ENCODE measurements at regions not wholly inside any gene's neighbourhood (a gene's known extent, or its start where the extent isn't known, plus 50 kb on each side); places are given as distances from the start of the nearest gene placed in this dataset.

DNA sequence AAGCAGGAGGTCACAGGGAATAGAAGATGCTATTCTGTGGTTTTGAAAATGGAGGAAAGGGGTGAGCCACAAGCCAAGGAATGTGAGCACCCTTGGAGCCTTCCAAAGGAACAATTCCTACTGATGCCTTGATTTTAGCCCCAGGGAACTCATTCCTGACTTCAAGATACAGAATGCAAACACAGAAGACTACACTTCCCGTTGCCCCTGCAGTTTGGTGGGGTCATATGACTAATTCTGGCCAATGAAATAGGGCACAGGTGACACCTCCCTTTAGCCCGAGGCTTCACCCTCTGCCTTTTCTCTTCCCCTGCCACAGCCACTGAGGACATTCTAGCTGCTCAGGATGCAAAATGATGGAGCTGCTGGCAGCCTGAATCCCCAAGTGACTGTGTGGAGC lies 126.1 kb downstream of the INHBB start:
- TF ChIP-seq, protein P1, sequence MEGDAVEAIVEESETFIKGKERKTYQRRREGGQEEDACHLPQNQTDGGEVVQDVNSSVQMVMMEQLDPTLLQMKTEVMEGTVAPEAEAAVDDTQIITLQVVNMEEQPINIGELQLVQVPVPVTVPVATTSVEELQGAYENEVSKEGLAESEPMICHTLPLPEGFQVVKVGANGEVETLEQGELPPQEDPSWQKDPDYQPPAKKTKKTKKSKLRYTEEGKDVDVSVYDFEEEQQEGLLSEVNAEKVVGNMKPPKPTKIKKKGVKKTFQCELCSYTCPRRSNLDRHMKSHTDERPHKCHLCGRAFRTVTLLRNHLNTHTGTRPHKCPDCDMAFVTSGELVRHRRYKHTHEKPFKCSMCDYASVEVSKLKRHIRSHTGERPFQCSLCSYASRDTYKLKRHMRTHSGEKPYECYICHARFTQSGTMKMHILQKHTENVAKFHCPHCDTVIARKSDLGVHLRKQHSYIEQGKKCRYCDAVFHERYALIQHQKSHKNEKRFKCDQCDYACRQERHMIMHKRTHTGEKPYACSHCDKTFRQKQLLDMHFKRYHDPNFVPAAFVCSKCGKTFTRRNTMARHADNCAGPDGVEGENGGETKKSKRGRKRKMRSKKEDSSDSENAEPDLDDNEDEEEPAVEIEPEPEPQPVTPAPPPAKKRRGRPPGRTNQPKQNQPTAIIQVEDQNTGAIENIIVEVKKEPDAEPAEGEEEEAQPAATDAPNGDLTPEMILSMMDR (IDR thresholded peaks at IDR 0.05), result no peak
- TF ChIP-seq POLR2A (IDR thresholded peaks at IDR 0.05), result no peak
